ENCODE measurements at regions not wholly inside any gene's neighbourhood (a gene's known extent, or its start where the extent isn't known, plus 50 kb on each side); places are given as distances from the start of the nearest gene placed in this dataset.
"Not testable (repeated sequence)": the region's sequence is repeated elsewhere in the genome, so short reads cannot be mapped to it uniquely, and the experiment has no call there.

GRCh38 chr2:41319437-41319836 is 728.4 kb upstream of the PKDCC start:
- no peak for DNase-seq

- no peak for DNase-seq
Observed at GRCh38 chr2:41320491-41320890, 727.3 kb upstream of the PKDCC start.

- DNase-seq = no peak
Observed at GRCh38 chr2:41321351-41321750, 726.5 kb upstream of the PKDCC start.

GRCh38 chr2:41326851-41327250 is 721.0 kb upstream of the PKDCC start:
- DNase-seq = no peak

GRCh38 chr2:41329040-41329439 is 718.8 kb upstream of the PKDCC start:
- DNase-seq = no peak

- DNase-seq = no peak
Observed at GRCh38 chr2:41334159-41334558, 713.7 kb upstream of the PKDCC start.

GRCh38 chr2:41335573-41335972 is 712.2 kb upstream of the PKDCC start:
- not testable (repeated sequence) for DNase-seq

- DNase-seq = no peak
Observed at GRCh38 chr2:41337956-41338355, 709.9 kb upstream of the PKDCC start.

GRCh38 chr2:41344529-41344928 is 703.3 kb upstream of the PKDCC start:
- DNase-seq = no peak

- DNase-seq = no peak
Observed at GRCh38 chr2:41353060-41353459, 694.8 kb upstream of the PKDCC start.

GRCh38 chr2:41355794-41356193 is 692.0 kb upstream of the PKDCC start:
- DNase-seq = no peak

GRCh38 chr2:41364842-41365241 is 683.0 kb upstream of the PKDCC start:
- no peak for DNase-seq

GRCh38 chr2:41375901-41376300 is 671.9 kb upstream of the PKDCC start:
- no peak for DNase-seq

- no peak for DNase-seq
Observed at GRCh38 chr2:41377837-41378236, 670.0 kb upstream of the PKDCC start.

- DNase-seq = no peak
Observed at GRCh38 chr2:41378420-41378819, 669.4 kb upstream of the PKDCC start.

GRCh38 chr2:41379496-41380221 is 668.2 kb upstream of the PKDCC start:
- peak; percentile 69 for DNase-seq

- no peak for DNase-seq
Observed at GRCh38 chr2:41381701-41382100, 666.1 kb upstream of the PKDCC start.

GRCh38 chr2:41387519-41387918 is 660.3 kb upstream of the PKDCC start:
- no peak for DNase-seq

GRCh38 chr2:41393621-41394020 is 654.2 kb upstream of the PKDCC start:
- DNase-seq = no peak

- DNase-seq = no peak
Observed at GRCh38 chr2:41394541-41394940, 653.3 kb upstream of the PKDCC start.

GRCh38 chr2:41395692-41396091 is 652.1 kb upstream of the PKDCC start:
- DNase-seq = no peak

GRCh38 chr2:41399437-41400087 is 648.3 kb upstream of the PKDCC start:
- DNase-seq = no peak

- DNase-seq = peak; percentile 63
Observed at GRCh38 chr2:41400088-41400665, 647.6 kb upstream of the PKDCC start.

GRCh38 chr2:41405441-41405840 is 642.4 kb upstream of the PKDCC start:
- DNase-seq = no peak
